ENCODE measurements at regions not wholly inside any gene's neighbourhood (a gene's known extent, or its start where the extent isn't known, plus 50 kb on each side); places are given as distances from the start of the nearest gene placed in this dataset.

DNA sequence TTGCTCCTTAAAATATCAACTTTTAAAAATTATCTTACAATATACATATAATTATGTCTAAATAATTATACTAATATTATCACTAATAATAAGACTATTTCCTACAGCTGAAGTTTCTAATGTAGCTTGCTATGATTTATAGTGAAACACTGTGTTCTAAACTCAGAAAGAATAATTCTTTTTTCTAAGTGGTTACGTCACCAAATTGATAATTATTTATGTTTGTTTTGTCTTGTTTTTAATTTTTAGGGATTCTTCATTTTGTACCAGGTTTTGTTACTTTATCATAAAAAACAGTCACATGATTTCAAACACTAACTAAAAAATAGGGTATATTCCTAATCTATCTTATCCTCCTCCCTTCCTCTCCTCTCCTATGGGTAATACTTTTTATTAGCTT is 662.1 kb downstream of the FRK start:
- no peak for TF ChIP-seq POLR2AphosphoS5 (IDR thresholded peaks at IDR 0.05; ENCODE audit: borderline replicate concordance, low read depth, low read length)
- TF ChIP-seq EZH2 (IDR thresholded peaks at IDR 0.05), result no peak
- TF ChIP-seq FOXP2 (optimal IDR thresholded peaks at IDR 0.05; ENCODE audit: control extremely low read depth, extremely low read length, insufficient read depth), result no peak

Measured in SK-N-MC (cell line).